HG02840 (cell line): ENCODE measurements at regions not wholly inside any gene's neighbourhood (a gene's known extent, or its start where the extent isn't known, plus 50 kb on each side); places are given as distances from the start of the nearest gene placed in this dataset.

Source experiments
- ATAC-seq: cut with Tn5 transposase; IDR thresholded peaks from one replicate; pipeline ENCODE4 v1.9.1; 2021; ENCODE audit warnings: mild to moderate bottlenecking, moderate library complexity, moderate number of reproducible peaks; ENCODE audit not compliant: unreplicated experiment, low FRiP score

GRCh38 chr5:61683148-61683547, 351.1 kb downstream of the ZSWIM6 start:
- no peak for ATAC-seq

GRCh38 chr5:61683926-61684325, 351.9 kb downstream of the ZSWIM6 start:
- no peak for ATAC-seq

GRCh38 chr5:61686491-61687257, 354.6 kb downstream of the ZSWIM6 start:
- ATAC-seq, result no peak

- no peak for ATAC-seq
Observed at GRCh38 chr5:61687371-61687770, 355.3 kb downstream of the ZSWIM6 start.

GRCh38 chr5:61689153-61689846, 357.2 kb downstream of the ZSWIM6 start:
- ATAC-seq, result no peak

- no peak for ATAC-seq
Observed at GRCh38 chr5:61697809-61698558, 365.9 kb downstream of the ZSWIM6 start.

- ATAC-seq, result peak; percentile 67
Observed at GRCh38 chr5:61701877-61702602, 370.0 kb downstream of the ZSWIM6 start.

- no peak for ATAC-seq
Observed at GRCh38 chr5:61702784-61703183, 370.7 kb downstream of the ZSWIM6 start.

GRCh38 chr5:61704289-61704688, 372.2 kb downstream of the ZSWIM6 start:
- no peak for ATAC-seq

- no peak for ATAC-seq
Observed at GRCh38 chr5:61706751-61707150, 374.7 kb downstream of the ZSWIM6 start.

- no peak for ATAC-seq
Observed at GRCh38 chr5:61719124-61719523, 387.1 kb downstream of the ZSWIM6 start.

- ATAC-seq, result no peak
Observed at GRCh38 chr5:61720829-61721228, 388.8 kb downstream of the ZSWIM6 start.

GRCh38 chr5:61724102-61724501, 392.0 kb downstream of the ZSWIM6 start:
- ATAC-seq, result no peak

GRCh38 chr5:61728287-61728686, 396.2 kb downstream of the ZSWIM6 start:
- no peak for ATAC-seq

- no peak for ATAC-seq
Observed at GRCh38 chr5:61730866-61731265, 398.8 kb downstream of the ZSWIM6 start.

GRCh38 chr5:61731267-61731945, 399.3 kb downstream of the ZSWIM6 start:
- ATAC-seq, result no peak

GRCh38 chr5:61731946-61732314, 399.9 kb downstream of the ZSWIM6 start:
- ATAC-seq, result no peak

- no peak for ATAC-seq
Observed at GRCh38 chr5:61732369-61732768, 400.3 kb downstream of the ZSWIM6 start.

GRCh38 chr5:61732796-61733195, 400.7 kb downstream of the ZSWIM6 start:
- no peak for ATAC-seq

- no peak for ATAC-seq
Observed at GRCh38 chr5:61734001-61734400, 401.9 kb downstream of the ZSWIM6 start.
